NCI-H128 (cell line): ENCODE measurements at regions not wholly inside any gene's neighbourhood (a gene's known extent, or its start where the extent isn't known, plus 50 kb on each side); places are given as distances from the start of the nearest gene placed in this dataset.

Source experiments
- DNase-seq: peaks from one replicate; lab custom pipeline; 2025; ENCODE audit not compliant: unreplicated experiment; lab: John Stamatoyannopoulos, UW

DNA sequence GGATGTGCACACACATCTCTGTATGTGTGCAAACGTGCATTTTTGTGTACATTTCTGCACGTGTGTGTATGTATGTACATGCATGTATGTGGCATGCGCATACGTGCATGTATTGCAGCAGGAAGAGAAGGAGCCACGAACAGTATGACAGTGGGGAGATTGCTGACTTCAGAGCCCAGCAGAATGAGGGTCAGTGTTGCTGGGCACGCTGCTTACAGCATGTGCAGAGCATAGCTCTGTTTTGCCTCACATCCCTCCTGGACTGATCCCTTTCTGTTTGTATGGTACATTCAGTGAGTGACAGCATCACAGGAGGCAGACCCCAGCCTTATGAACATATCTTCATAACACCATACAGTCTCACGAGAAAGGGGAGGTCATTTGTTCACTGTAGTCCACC, 934.0 kb upstream of the EEF2KMT start:
- no peak for DNase-seq

DNA sequence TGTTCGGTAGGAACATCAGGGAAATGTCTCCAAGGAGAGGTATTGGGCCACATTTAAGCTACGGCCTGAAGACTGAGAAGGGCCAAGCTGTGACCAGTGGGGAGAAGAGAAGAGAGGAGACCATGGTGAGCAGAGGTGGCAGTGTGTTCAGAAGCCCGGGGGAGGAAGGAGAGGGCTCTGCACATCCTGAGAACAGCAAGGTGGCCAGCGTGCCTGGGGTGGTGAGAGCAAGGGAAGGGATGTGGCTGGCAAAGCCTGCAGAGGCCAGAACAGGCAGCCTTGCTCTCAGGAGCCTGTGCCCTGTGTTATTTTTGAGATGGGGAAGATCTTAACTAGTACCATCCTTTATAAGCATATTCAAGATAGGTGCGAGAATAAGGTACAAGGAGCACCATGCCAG, 933.5 kb upstream of the EEF2KMT start:
- DNase-seq, result no peak

DNA sequence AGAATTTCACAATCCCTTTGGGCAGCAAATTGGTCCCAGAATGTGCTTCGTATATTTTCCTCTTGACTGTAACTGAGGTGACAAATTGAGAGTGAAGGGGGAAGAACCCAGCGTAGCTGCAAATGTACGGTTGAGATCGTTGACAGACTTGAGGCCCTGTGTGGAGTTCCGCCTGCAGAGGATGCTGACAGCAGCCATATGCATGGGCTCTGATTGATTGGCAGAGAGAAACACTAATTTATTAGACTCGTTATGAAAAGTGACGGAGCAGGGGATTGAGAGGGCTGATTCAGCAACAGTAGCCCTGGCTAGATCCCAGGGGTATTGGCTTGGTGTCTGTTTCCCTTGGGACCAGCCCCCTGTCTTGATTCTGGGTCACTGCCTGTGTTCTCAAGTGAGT, 930.1 kb upstream of the EEF2KMT start:
- no peak for DNase-seq

DNA sequence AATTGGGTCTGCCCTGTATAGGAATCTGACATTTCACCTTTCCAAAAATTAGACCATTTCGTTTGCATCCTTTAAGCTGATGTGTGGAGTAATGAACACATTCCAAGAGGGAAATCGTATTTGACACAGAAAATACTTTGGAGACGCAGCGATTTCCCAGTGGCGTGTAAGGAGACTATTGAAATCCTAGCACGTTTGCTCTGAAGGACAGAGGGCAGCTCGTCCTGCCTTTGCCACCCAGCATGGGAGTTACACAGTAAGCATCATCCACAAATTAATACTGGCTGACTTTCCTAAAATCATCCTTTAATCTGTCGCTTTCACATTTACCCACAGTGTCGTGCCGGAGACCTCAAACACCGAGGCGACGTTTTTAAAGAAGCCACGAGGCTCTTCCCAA, 925.9 kb upstream of the EEF2KMT start:
- DNase-seq, result no peak

DNA sequence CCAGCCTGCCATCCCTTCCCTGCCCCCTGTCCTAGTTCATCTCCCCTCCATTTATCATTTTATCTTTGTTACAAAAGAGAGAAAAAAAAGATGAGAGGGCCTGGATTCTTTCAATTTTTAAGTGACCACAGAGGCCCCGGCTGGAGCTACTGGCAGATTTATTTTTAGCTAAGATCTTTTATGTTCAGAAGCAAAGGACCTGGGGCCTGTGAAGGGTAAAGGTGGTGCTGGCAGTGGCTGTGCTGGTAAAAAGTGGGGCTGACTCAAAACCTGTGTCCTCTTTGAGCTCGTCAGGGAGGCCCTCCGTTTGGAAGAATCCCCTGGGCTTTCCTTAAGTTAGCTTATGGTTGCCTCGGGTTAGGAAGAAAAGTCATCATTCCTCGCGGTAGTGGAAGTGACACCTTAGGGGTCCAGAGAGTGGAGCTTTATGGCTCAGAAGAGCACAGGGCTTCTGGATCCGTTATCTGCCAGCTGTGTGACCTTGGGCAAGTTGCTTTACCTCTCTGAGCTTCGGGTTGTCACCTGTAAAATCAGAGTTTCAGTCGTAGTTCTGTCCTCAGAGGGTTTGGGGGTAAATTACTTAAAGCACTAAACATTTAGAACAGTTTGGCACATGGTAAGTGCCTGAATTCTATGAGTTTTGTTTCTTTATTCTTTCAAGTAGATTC, 923.8 kb upstream of the EEF2KMT start:
- no peak for DNase-seq

DNA sequence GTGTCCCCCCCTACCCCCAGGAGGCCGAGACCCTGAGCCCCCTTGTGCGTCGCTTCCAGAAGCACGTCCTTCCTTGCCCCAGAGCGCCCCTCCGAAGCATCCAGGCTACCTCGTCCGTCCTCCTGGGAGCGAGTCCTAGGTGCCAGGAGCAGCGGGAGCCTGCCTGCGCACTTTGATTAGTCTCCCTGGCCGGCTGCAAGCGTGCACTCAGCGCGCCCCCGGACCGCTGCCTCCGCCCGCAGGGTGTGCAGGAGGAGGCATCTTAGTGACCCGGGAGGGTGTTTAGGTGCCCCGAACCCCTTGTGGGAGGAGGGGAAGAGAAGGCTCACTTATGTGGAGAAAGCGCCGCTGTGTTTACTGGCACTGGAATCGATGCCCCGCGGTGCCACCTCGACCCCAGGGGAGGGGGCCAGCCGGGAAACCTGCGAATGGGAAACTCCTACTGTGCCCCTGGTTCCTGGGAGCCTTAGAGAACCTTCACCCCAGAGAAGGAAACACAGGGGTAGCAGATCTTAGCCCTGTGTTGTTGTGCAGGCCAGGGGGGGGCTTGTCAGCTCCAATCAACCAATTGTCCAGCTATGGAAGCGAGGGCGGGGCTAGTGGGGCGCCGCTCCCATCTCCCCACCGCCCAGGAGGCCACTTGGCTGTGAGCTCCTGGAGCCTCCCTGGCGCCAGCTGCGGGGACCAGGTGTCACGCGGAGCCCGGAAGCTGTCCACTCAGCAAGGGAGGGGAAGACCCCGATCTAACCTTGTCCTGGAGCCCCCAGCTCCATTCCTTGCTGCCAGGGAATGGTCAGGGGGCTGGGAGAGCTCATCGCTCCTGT, 922.8 kb upstream of the EEF2KMT start:
- no peak for DNase-seq

DNA sequence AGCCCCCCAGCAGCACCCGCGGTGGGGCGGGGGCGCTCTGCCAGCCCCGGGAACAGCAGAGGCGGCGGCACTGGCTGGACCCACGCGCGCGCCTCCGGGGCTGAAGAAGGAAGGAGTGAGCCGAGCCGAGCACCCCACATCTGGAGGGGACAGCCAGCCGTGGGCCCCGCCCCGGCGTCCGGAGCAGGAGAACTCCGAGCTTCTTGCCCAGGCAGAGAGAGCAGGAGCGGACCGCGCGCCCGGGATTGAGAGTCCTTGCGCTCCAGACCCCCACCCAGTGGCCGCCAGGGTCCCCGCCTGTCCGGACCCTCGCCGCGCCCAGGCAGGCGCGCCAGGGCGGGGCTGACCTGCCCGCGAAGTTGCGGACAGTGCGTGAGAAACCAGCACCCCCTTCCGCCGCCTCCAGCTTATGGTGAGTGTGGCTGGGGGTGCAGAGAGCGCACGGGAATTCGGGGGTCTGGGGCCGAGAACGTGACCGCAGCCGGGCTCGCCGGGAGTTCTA, 921.9 kb upstream of the EEF2KMT start:
- DNase-seq, result no peak

DNA sequence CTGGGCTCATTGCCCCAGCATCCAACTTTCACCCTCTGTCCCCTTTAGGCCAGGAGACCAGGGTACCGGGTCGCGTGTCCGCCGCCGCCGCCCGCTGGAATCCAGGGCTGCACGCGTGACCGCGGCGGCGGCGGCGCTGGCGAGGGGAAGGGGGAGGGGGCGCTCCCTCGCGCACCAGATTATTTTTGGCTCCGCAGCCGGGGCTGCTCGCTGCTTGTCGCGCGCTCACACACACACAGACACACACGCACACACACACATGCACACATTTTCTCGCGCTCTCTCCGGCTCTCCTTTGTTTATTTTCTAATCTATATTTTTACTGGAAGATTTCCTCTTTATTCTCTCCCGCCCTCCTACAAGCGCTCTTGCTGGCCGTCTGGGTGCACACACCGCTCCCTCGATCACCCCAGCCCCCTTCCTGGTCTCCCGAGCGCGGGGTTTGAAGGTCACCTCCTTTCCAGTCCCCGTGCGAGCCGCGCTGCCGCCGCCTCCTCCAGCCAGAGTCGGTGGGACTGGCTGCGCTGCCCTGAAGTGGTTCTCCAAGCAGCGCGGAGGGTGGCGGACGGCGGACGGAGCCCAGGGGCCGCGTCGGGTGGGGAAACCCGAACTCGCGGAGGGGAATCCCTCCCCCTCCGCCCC, 921.4 kb upstream of the EEF2KMT start:
- no peak for DNase-seq

DNA sequence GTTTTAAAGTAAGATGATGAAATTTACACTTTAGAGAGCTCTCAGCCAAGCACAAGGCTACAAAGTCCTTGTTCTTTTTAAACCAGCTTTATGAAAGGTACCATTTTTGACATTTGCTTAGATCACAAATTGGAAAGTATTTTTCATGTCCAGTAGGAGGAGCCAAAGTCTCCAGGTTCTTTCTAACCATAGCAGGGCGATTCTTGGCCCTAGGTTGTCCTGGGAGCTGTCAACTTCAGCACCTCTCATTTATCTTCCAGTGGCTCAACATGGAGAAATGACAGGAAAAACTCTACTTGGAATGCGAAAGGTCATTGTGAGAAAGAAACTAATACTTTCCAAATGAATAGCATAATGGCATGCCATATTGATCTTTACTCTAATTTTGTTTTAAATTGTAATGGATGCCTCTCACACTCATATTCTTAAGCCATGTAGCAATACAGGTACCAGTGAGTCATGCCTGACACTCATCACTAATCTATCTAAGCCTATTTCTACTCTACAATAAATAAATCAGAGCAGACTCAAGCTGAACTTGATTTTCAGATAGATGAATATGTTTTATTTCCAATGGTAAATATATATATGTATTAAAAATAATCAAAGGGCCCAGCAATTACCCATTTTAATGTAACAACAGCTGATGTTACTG, 919.1 kb upstream of the EEF2KMT start:
- no peak for DNase-seq

DNA sequence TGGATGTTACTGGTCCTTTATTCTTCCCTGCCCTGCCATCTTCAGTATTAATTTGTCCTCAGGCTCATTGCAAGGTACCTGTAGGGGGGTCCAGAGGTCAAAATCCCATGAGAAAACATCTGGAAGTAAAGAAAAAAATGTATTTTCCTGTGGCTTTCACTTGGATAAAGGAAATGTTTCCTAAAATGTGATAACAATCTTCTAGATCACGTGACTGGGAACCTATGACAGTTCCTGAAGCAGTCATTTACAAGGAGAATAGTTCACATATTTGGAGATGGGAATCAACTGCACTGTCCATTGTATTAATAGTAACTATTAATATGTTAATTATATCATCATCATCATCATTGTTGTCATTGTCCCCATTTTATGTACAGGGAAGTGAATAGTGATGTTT, 915.1 kb upstream of the EEF2KMT start:
- DNase-seq, result no peak

DNA sequence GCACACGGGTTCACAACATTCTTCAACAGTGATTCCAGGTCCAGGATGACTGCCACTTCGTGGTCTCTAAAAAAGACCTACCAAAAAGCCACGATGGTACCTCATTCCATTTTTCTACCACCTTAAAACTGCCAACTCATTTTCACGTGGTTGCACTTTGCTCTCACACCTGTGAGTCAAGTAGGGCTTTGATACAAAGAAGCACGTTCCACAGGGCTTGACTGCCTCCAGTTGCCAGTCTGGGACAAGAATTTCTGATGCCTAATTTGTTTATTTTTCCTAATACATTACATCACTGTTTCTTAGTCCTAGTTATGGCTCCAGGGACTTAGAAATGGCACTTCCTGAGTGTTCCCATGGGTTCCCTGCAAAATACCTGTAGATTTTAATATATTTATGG, 911.6 kb upstream of the EEF2KMT start:
- DNase-seq, result no peak

DNA sequence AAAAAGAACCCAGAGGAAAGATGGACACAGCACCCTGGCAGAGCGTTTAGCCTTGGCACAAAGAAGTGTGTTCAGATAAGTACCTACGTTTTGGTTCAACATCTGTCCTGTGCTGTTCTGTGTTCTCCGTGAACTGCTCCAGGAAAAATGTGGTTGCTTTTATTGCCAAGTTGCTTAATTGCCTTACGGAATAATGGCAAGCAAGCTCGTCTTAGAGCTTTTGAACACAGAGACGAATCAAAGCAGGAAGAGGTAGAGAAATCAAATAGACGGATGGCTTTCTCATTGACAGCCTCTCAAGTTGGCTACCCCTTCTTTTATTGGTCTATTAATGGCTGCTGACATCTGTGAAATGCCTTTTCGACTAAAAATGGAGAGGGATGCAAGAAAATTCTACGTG, 911.1 kb upstream of the EEF2KMT start:
- DNase-seq, result no peak

DNA sequence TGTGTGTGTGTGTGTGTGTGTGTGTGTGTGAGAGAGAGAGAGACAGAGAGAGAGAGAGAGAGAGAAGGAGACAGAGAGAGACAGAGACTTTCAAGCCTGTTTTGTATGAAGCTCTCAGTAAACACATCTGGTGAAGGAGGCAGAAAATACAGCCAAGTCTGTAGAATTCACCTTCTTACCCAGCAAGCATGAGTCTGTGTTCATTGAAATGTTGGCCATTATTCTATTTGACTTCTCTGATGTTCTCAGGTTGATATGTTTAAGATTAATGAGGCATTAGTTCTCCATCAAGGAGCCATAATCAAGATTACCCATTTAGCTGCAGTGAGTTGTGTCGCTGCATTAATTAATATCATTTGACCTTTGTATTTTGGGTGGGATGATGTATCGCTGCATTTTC, 895.8 kb upstream of the EEF2KMT start:
- DNase-seq, result no peak

DNA sequence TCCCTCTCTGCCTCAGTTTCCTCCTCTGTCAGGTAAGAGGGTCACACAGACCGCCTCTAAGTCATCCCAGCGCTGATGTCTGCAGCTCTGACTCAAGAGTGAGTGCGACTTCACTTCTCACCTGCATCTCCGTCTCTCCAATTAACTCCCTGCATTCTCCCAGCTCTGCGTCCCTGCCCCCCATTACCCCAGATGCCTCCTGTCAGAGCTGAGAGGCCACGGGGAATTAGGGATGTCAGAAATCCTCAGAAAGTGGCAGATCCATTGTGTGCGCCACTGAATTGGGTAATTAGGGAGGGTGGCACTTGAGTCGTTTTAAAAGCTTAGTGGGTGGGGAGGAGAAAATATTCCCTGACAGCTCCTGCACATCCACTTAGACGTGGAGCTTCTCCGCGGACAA, 885.4 kb upstream of the EEF2KMT start:
- DNase-seq, result no peak

DNA sequence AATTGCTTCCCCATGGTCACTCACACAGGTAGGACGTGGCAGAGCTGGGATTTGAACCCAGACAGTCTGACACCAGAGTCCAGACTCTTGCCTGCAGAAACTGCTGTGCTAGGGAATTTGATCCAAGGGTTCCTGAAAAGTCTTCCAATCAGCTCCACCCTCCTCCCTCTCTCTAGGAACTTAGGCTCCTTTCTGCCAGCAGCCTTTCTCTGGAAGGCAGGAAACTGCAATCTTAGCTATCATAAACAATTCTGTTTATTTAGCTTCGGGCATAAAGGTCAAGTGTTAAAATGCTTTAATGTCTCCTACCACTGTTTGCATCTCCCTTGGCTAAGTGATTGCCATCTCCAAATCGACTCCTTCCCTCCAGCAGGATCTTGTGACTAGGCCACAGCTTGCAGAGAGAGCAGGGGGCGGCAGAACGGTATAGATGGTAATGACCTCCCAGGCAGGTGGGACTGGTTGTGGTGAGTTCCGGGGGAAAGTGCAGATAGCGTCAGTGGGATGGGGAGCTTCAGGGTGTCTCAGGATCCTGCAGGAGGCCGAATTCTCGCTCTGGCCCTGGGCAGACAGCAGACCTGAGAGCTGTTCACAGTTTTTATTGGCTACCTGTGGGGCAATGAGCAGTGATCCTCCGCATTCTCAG, 882.4 kb upstream of the EEF2KMT start:
- no peak for DNase-seq

DNA sequence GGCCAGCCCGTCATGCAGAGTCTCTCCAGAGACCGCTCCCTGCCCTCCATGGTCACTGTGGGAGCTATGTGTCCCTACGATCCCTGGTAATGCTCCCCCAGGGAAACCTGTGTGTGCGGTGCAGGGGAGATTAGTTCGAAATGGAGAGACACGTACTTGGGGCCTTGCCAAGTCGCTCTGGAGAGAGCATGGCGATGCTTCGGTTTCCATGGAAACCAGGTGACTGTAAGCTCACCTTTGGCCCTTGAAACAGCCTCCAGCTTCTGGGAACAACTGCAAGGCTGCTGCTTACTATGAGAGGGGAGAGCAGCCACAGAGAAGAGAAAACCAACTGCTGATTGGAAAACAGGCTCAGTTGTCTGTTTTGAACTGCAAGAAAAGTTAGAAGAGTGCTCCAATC, 879.7 kb upstream of the EEF2KMT start:
- no peak for DNase-seq

DNA sequence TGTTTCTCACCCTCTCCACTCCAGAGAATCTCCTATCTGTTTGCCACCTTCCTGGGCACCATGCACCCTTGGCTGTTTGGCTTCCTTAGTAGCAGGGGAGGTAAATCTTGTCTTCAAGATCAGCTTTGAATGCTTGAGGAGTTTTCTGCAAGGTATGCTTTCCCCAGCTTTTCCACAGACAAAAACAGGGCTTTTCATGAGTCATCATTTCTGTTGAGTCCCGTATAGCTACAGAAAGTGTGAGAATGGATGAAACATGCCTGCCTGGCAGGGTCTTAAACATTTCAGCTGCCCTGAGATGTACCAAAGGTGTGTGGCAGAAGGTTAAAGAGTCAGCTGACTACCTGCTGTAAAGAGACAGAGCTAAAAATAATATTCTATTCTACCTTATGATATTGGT, 875.2 kb upstream of the EEF2KMT start:
- DNase-seq, result no peak

DNA sequence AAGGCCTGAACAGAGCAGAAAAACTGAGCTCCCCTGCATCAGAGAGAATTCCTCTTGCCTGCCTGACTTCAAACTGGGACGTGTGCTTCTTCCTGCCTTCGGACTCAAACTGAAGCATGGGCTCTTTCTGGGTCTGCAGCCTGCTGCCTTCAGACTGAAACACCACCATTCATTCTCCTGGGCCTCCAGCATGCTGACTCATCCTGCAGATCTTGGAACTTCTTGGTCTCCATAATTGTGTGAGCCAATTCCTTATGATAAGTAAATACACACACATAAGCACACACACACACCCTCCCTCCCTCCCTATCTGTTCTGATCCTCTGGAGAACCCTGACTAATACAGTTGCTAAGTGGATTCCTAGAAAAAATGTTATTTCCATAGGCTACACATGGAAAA, 874.3 kb upstream of the EEF2KMT start:
- no peak for DNase-seq

DNA sequence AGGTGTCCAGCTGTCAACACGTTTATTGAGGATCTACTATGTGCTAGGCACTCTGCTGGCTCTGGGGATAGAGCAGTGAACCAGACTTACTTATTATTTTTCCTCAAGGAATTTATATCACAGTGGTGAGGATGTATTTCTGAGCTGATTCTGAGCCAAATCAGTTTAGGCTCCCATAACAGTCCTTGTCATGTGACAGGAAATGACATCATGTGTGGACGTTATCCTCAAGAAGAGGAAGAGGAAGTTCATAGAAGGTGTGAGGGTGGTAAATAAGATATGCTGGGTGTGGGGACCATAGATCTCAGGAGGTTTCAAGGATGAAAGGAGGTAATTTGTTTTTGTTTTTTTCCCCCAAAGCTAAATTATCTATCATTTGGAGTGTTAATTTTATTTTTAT, 873.5 kb upstream of the EEF2KMT start:
- no peak for DNase-seq

DNA sequence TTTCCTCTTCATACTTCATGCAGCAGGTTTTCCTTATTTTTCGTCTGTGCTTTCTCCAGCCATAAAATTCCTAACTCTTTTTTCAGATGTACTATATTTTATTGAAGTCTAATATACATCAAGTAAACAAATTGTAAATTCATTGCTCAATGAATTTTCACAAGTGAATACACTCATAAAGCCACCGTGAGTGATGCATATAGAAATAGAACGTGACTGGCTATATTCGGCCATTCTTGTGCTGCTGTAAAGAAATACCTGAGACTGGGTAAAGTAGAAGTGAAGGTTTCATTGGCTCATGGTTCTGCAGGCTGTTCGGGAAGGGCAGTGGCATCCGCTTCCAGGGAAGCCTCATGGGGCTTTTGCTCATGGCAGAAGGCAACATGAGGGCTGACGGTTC, 868.4 kb upstream of the EEF2KMT start:
- no peak for DNase-seq

DNA sequence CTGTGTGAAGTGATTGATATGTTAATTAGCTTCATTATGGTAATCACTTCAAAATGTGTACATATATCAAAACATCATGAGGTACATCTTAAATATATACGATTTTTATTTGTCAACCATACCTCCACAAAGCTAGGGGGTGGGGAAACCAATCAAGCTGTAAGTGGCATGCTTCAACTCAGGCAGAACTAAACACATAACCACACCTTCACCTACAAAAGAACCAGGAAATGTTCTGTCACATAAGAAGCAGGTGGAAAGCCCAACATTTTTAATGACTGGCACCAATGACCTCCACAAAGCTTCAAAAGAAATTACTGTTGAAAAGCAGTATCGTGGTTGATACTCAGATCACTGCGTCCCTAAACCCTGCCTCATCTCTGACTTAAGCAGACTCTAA, 867.7 kb upstream of the EEF2KMT start:
- no peak for DNase-seq
